ENCODE measurements at regions not wholly inside any gene's neighbourhood (a gene's known extent, or its start where the extent isn't known, plus 50 kb on each side); places are given as distances from the start of the nearest gene placed in this dataset.

DNA sequence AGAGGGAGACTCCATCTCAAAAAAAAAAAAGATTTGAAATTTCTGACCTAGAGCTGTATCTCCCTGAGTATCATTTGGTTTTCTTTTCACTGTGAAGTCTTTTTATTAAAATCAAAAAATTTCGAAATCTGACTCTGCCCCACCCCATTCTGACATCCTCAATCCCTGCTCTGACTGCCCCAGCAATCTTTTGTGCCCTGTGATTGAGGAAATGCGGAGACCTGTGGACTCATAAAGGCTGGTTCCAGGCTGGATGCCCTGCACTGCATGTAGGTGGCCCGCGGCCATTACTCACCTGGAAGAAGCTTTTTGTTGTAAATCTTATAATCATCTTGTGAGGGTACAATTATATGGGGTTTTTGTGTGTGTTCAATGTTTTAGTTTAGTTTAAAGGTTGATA, 147.3 kb upstream of the SEMA6D start:
- RAD21 ChIA-PET (ENCODE audit: unreplicated experiment) = no interaction called here

More for the DNA sequence above, 147.3 kb upstream of the SEMA6D start:
- intact Hi-C loops (cut with micrococcal nuclease; ENCODE audit: unreplicated experiment) (no loop called here), in situ Hi-C loops (cut with MboI) (no loop called here)
- no peak overlapping the region for H3K4me2 ChIP-seq (ENCODE audit: control insufficient read depth, insufficient read depth)
- H3K36me3 ChIP-seq (ENCODE audit: control insufficient read depth in 2 of 2, insufficient read depth in 2 of 2, low read length in 1 of 2) = no peaks in the 10 kb centered on the region
- 52% methylated on average over 4 of the region's 4 CpGs for WGBS (ENCODE audit: insufficient coverage, insufficient replicate concordance, low lambda C conversion rate, missing lambda C conversion rate)
- no peaks in the 10 kb centered on the region for H3K9me3 ChIP-seq (replicated peaks; ENCODE audit: control insufficient read depth, insufficient read depth, low read length)
- SMC1A ChIA-PET (ENCODE audit: uncharacterized antibody, unreplicated experiment) = no interaction called here
- no peak overlapping the region for H3K4me3 ChIP-seq
- no peaks in the 10 kb centered on the region for H3K4me1 ChIP-seq (ENCODE audit: control insufficient read depth, insufficient read depth, low read length)
- H2AFZ ChIP-seq (ENCODE audit: control insufficient read depth, low read depth, low read length) = no peak overlapping the region
- POLR2A ChIA-PET = no interaction called here
- ATAC-seq (no peak), FAIRE-seq (no peak), DNase-seq (ENCODE audit: low read depth, low spot score) (no peak)
- no peak overlapping the region for H3K27ac ChIP-seq (ENCODE audit: control insufficient read depth, insufficient read depth)
- BruUV-seq (replicated peaks) = no TSS peak
- TF ChIP-seq ESRRA (IDR thresholded peaks at IDR 0.05; ENCODE audit: low read length) = no peak
- TF ChIP-seq EGR1 (IDR thresholded peaks at IDR 0.05; ENCODE audit: borderline replicate concordance in 1 of 2, low read depth in 2 of 2, low read length in 2 of 2) = no peak
- TF ChIP-seq, protein P1, sequence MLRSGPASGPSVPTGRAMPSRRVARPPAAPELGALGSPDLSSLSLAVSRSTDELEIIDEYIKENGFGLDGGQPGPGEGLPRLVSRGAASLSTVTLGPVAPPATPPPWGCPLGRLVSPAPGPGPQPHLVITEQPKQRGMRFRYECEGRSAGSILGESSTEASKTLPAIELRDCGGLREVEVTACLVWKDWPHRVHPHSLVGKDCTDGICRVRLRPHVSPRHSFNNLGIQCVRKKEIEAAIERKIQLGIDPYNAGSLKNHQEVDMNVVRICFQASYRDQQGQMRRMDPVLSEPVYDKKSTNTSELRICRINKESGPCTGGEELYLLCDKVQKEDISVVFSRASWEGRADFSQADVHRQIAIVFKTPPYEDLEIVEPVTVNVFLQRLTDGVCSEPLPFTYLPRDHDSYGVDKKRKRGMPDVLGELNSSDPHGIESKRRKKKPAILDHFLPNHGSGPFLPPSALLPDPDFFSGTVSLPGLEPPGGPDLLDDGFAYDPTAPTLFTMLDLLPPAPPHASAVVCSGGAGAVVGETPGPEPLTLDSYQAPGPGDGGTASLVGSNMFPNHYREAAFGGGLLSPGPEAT (IDR thresholded peaks at IDR 0.05; ENCODE audit: low read depth) = no peak
- TF ChIP-seq SMARCA5 (IDR thresholded peaks at IDR 0.05) = no peak
- no peak for TF ChIP-seq IRF4 (IDR thresholded peaks at IDR 0.05; ENCODE audit: low read depth, low read length)
- TF ChIP-seq BMI1 (IDR thresholded peaks at IDR 0.05; ENCODE audit: borderline replicate concordance) = no peak
- TF ChIP-seq ELK1 (IDR thresholded peaks at IDR 0.05; ENCODE audit: low read depth, low read length) = no peak
- CTCF ChIA-PET = no interaction called here
- H3K27me3 ChIP-seq (replicated peaks in 1 of 2; ENCODE audit: control insufficient read depth in 2 of 2, insufficient read depth in 2 of 2, low read length in 1 of 2) = no peaks in the 10 kb centered on the region
- no peaks in the 10 kb centered on the region for H4K20me1 ChIP-seq (ENCODE audit: control insufficient read depth, insufficient read depth)
- H3K79me2 ChIP-seq (ENCODE audit: control insufficient read depth, insufficient read depth, low read length) = no peaks in the 10 kb centered on the region
- H3K9ac ChIP-seq (ENCODE audit: control insufficient read depth, insufficient read depth, low read length) = no peak overlapping the region

Measured in GM12878 (cell line).